ELF-1 (cell line): ENCODE measurements at regions not wholly inside any gene's neighbourhood (a gene's known extent, or its start where the extent isn't known, plus 50 kb on each side); places are given as distances from the start of the nearest gene placed in this dataset.
"Not testable (repeated sequence)": the region's sequence is repeated elsewhere in the genome, so short reads cannot be mapped to it uniquely, and the experiment has no call there.

Experiments used
- DNase-seq: peaks from one replicate; pipeline ENCODE4 v3.0.0-alpha.2; 2016; ENCODE audit warnings: low read depth, low spot score

DNA sequence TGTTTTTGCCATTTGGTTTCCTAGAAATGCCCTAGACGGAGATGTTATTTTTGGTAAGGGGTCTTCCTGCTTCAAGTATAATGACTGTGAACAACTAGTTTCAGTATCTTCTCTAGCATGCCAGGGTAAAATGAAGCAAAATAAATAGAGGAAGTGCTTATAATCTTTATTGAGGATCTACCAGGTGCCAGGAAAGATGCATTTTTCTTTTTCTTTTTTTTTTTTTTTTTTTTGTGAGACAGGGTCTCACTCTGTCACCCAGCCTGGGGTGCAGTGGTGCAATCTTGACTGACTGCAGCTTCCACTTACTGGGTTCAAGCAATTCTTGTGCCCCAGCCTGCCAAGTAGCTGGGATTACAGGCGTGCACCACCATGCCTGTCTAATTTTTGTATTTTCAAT lies 146.6 kb upstream of the GRK3 start:
- DNase-seq = not testable (repeated sequence)

DNA sequence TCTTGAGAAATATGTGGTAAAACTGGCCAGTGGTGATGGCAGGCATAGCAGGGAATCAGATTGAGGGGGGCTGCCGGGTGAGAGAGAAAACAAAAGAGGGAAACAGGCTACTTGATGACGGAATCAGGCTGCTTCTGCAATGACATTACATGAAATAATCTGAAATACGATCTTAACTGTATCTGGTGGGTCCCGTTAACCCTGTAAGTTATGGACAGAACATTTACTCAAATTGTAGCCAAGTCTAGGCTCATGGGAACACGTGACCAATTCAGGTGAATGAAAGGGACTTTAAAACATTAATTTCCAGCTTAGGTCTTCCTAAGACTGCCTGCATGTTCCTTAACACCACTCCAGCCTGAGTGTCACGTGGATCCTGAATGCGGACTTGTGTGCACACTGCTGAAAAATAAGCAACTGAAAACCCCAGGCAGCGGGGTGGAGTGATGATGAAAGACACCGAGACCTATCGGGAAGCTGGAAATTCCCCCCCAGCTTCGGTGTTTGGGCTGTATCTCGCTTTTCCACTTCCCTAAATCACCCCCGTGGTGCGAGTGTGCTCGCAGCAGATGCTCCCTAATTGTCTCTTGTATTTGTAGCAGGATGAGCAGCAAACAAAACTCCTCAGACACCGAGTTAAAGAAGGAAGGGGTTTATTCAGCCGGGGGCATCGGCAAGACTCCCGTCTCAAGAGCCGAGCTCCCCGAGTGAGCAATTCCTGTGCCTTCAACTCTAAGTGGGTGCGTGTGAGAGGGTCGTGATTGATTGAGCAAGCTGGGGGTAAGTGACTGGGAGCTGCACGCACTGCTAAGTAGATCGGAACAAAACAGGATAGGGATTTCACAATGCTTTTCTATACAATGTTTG lies 145.0 kb upstream of the GRK3 start:
- no peak for DNase-seq

DNA sequence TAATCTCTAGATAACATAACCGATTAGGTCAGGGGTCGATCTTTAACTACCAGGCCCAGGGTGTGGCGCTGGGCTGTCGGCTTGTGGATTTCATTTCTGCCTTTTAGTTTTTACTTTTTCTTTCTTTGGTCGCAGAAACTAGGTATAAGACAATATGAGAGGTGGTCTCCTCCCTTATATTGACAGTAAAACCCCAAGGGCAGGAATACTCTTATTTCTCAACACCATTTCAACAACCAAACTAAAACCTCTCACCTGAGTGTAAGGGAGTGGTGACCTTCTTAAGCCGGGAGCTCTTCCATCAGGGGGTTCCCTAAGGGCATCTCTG lies 144.4 kb upstream of the GRK3 start:
- not testable (repeated sequence) for DNase-seq

DNA sequence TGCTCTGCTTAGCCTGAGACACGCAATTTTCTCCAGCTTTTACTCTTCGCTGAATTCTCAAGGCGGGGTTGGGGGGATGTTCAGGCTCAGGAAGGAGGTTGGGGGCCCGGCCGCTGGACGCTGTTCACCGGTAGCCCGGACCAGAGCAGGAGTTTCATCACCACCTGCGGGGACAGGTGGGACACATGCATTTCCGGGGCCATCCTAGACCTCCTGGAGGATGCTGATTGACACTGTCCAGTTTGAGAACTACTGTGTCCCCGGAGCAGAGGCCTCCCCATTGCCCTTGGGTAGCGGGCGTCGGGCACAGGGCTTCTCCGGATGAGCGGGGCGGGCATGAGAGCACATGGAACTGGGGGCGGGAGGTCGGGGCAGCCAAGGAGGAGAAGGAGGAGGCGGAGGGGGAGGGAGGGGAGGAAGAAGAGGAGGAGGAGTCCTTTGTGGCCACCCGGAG lies 144.0 kb upstream of the GRK3 start:
- DNase-seq = no peak

DNA sequence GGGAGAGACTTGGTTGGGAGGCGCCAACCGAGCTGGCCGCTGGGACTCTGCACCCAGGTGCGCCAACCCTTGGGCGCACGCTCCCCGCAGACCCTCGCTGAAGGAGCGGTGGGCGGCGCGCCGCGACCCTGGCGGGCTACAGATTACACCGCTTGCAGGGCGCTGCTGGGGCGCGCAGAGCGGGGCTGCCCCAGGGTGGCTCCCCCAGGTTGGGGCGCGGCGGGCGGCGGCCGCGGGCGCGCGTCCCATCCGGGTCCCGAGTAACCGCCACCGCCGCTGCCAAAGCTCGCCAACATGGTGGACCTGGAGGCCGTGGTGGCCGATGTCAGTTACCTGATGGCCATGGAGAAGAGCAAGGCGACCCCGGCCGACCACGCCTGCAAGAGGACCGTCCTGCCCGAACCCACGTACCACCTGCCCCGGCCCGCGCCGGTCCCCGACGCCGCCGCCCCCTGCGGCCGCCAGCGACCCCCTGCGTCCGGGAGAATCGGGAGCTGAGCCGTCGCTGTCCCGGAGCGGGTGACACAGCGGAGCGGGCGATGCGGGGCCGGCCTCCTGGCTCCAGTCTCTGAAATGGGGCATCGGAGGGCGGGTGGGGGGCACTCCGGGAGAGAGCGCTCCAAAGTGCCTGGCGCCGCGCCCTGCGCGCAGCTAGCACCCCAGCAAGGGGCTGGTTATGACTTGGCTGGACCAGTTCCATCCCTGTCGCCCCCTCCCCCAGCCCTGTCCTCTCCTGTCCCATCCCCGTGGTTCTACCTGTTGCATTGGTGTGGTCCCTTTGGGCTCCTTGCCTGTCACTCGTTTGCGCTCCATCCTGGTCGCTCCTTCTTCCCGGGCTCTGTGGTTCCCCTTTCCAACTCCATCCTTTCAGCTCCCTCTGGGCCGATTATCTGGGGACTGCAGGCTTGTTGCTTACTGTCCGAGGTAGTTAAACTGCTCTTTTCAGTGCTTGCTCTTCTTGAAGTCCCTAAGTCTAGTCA lies 143.3 kb upstream of the GRK3 start:
- peak; percentile 49 for DNase-seq

DNA sequence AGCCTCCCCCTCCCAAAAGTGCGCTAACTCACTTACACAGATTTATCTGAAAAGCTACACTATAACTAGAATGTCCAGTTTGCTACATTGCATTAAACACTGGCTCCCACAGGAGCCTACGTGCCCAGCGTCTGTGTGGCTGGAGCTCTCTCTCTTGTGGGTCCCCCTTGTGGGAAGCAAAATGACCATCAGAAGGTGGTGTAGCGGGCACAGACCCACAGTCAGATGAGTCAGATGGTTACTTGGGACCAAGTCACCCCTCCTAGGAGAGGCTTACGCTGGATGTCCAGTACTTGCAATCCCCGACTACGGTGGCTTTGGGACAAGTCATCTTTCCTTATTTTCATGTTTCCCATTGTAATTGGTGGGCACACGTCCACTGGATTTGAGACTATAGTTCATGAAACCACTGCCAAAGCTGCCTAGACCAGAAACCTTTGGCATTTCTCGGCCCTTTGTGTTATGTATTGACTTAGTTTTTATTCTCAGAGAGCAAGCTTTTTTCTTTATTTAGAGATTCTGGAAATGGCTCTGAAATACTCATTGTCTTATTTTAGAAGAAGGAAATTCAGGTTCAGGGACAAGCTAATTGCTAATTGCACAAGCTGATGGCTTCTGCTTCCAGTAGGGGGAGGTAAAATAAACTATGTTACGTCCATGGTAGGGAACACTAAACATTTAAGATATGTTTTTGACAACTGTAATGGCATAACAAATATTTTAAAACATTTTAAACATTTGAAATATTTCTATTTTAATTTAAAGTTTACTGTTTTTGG lies 137.8 kb upstream of the GRK3 start:
- DNase-seq = not testable (repeated sequence)

DNA sequence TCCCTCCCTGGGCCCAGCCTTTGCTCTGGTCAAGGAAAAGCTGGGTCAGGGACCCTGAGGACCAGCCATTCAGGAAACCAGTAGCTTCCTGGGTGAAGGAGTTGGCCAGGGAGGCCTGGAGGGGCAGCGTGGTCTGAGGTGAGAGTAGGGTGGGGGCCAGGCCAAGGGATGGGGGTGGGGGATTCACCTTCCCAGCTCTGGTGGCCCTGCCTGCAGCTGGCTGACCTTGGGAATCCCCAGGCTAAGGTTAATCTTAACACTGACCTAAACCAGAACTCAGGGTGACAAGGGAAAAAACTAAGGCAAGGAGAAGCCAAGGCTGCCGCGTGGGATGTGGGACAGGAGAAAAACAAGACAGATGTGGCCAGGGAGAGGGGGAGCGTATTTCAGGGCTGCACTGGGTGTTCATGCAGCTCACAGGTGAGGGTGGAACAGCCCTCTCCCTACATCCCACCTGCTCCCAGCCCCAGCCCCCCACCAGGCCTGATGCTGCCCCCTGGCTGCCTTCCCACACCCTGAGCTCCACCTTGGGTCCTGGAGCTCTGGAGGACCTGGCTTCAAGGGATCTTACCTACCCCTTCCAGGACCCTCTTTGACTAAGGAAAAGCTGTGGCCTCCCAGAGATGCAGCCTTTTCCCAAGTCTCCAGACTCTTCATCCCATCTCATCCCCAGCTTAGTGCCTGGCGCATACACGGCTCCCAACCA lies 132.7 kb upstream of the GRK3 start:
- DNase-seq = not testable (repeated sequence)

DNA sequence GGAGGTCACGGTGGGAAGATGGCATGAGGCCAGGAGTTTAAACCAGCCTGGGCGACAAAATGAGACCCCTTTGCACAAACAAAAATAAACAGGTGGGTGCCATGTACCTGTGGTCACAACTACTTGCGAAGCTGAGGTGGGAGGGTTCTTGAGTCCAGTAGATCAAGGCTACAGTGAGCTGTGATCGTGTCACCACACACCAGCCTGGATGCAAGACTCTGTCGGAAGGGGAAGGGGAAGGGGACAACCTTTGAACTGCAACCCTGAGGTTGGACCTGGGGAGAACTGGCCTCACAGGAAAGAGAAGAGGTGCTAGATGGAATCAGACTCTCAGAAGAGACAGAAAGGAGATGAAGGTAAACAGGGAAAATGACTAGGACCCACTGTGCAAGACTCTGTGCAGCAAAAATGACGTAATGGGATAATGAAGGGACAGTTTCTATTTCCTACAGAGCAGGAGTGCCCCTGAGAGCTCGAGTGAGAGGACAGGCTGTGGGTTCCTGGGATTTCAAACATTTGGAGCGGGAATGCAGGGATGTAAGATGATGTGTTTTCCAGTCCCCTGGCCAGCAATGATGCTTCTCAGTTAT lies 131.0 kb upstream of the GRK3 start:
- not testable (repeated sequence) for DNase-seq

DNA sequence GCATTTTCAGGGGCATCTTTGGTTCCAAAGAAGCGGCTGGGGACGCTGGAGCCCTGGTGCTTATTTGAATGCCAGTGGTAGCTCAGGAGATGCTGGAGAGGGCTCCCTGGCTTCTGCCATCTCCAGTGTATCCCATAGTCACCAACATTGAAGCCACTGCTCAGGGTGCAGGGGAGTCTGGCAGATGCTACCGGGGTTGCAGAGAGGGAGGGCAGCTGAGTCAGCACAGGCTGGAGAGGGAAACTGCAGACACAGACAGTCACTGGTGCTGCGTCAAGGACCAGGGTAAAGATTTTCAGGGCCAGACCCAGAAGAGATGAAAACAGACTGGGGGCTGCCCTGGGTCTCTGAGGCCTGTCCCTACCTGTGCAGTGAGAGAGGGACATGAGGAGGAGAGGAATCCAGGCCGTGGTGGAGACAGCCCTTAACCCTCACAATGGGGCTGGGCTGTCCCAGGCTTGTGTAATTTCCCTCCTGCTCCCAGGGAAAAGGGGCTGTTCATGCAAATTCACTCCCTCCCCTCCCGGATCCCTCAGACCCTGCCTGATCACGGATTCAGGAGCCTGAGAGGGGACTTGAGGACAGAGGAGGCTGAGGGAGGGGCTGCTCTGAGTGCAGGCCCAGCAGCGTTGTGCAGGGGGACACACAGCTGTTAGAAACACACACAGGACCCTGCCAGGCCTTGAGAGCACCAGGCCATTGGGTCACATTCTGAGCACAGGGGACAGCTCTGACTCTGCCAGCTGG lies 126.9 kb upstream of the GRK3 start:
- peak; percentile 67 for DNase-seq

DNA sequence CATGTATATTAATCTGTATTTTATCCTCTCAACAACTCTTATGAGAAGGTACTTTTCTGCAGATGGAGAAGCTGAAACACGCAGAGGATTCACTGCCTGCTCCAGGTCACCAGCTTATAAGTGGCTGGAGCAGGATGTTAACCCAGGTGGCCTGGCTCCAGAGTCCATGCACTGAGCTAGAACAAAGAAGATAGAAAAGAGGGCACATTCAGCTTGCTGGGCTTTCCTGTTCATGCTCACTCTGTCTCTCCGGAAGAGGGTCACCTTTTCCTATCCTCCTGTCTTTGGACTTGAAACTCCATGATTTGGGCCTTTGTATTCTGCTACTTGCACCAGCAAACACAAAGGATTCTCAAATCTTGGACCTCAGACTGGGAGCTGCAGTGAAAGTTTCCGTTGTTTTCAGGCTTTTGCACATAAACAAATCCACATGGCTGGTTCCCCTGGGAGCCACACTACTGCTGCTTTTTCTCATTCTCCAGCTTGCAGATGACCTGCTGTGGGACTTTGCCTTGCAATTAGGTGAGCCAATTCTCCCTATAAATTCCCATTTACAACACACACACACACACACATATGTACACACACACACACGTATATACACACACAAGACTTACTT lies 117.3 kb upstream of the GRK3 start:
- no peak for DNase-seq

DNA sequence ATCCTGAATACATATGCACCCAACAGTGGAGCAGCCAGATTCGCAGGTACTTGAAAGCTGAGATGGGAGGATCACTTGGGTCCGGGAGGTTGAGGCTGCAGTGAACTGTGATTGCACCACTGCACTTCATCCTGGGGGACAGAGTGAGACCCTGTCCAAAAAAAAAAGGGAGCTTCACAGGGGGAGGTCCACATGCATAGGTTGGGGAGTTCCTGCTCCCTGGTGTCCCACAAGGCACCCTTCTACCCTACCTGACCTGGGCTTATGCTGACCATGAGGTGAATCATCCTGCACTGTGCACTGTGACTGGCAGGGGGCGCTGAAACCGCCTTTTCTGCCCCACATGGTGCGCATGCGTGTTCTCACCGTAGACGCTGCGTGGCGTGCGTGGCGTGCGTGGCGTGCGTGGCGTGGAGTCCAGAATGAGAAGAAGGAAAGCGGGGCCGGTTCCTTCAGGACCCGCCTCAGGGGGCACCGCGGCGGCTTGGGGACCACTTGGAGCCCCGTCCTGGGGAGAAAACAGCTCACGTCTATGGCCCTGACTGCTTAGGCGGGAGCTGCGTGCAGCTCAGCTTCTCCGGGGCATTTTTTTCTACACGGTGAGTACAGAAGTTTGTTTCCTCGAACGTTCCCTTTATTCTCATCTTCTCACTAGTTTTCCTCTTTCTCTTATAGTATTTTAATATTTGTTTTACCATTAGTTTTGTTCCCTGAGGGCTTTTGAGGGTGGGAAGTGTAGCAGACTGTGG lies 116.6 kb upstream of the GRK3 start:
- DNase-seq = peak; percentile 93

DNA sequence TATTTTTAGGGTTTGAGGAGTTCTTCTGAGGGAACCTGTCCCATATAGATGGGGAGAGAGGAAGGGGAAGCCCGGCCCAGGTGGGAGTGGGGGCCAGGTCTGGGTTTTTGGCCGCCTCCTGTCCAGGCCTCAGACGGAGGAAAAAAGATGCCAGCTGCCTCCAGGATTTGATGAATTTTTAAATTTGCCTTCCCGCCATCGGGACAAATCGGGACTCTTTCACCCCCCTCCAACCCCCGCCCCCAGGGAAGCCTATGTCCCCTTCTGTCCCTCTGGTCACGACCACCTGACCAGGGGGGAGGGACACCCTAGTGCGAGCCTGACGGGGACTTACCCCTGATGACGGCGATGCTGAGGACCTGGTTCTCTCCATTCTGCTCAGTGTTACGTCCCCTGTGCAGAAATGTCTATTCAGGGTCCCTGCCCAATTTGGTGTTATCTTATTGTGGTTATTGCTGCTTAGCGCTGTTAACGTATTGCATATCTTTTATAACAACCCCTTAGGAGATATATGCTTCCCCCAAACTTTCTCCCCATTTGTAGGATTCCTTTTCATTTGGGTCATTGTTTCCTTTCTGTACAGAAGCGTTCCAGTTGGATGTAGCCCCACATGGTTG lies 115.9 kb upstream of the GRK3 start:
- DNase-seq = peak; percentile 35

DNA sequence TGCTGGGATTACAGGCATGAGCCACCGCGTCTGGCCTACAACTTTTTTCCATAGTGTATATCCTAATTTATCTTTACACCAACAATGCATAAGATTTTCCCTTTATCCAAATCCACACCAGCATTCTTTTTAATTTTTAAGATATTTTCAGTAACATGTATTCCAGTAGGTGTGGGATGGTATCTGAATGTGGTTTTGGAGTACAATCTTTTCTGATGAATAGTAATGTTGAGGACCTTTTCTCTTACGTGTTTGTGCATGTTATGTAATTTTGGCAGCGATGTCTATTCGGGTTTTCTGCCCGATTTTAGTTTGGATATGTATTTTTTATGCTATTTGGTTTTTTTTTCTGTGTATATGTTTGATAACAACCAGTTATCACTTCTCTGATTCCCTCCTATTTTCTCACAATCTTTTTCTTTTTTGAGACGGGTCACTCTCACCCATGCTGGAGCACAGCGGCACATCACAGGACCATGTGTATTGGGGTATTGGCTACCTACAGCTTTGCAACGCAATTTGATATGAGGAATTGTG lies 114.6 kb upstream of the GRK3 start:
- no peak for DNase-seq

DNA sequence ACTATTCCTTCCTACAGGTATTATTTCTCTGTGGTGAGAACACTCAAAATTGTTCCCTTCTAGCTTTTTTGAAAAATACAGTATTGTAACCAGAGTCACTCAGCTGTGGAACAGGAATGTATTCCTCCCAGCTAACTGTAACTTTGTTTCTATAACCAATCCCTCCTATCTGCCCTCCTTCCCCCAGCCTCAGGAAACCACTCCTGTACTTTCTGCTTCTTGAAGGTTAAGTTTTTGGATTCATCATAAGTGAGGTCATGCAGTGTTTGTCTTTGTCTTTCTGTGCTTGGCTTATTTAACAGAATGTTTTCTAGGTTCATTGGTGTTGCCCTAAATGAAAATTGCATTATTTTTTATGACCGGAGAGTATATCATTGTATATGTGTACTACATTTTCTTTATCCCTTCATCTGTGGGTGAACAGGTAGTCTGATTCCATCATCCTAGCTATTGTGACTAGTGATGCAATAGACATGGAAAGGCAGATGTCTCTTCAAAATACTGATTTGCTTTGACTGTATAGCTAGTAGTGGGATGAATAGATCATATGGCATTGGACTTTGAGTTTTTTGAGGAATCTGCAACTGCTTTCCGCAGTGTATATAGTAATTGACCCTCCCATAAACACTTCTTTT lies 112.9 kb upstream of the GRK3 start:
- DNase-seq = no peak

DNA sequence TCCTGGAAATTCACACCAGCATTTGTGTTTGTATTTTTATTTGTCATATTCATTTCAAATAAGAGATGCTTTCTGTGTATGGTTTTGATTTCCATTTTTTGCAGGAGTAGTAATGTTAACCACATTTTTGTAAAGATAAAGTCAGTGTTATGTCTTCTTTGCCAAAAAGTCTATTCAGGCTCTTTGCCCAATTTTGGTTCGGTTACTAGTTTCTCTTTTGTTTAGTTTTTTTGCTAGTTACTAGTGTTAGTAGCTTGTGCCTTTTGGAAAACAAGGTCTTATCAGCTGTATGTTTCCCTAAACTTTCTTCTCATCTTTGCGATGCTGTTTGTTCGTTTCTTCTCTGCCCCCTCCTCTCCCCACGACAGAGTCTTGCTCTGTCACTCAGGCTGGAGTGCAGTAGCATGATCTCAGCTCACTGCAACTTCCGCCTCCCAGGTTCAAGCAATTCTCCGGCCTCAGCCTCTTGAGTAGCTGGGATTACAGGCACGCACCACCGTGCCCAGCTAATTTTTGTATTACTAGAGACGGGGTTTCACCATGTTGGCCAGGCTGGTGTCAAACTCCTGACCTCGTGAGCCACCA lies 112.3 kb upstream of the GRK3 start:
- no peak for DNase-seq

DNA sequence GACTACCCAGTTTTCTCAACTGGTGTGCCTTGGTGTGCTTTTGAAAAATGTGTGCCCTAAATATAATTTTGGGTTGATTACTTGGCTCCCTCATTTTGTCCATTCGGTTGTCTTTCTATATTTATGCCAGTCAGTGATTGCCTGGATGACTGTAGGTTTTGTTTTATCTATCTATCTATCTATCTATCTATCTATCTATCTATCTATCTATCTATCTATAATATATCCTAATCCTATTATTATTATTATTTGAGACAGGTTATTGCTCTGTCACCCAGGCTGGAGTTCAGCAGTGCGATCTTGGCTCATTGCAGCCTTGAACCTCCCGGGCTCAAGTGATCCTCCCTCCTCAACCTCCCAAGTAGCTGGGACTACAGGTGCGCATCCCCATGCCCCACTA lies 111.4 kb upstream of the GRK3 start:
- no peak for DNase-seq

DNA sequence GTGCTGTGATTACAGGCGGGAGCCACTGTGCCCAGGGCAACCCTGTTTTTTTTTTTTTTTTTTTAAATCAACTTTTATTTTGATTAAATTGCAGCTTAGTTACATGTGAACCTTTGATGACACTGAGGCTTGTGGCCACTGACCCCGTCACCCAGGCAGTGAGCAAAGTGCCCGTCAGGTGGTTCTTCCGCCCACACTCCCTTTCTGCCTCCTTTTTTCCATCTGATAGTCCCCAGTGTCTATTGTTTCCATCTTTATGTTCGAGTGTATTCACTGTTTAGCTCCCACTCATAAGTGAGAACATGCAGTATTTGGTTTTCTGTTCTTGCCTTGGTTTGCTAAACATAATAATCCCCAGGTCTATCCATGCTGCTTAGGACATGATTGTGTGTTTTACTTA lies 110.9 kb upstream of the GRK3 start:
- DNase-seq = no peak
